GM18505 (cell line): ENCODE measurements at regions not wholly inside any gene's neighbourhood (a gene's known extent, or its start where the extent isn't known, plus 50 kb on each side); places are given as distances from the start of the nearest gene placed in this dataset.

Experiments used
- ATAC-seq: cut with Tn5 transposase; IDR thresholded peaks from one replicate; pipeline ENCODE4 v1.9.1; 2021; ENCODE audit not compliant: unreplicated experiment
- POLR2A ChIP-seq: IDR thresholded peaks from 4 replicates; pipeline ENCODE4 v1.6.1; 2011; ENCODE audit warnings: borderline replicate concordance; ENCODE audit not compliant: insufficient read depth, insufficient read length; ENCODE audit errors: extremely low read depth

GRCh38 chr20:19098806-19099578 lies 113.5 kb upstream of the SLC24A3 start:
- ATAC-seq, result no peak
- no peak for TF ChIP-seq POLR2A

GRCh38 chr20:19099596-19100545 lies 112.6 kb upstream of the SLC24A3 start:
- ATAC-seq, result no peak
- TF ChIP-seq POLR2A, result no peak

- no peak for TF ChIP-seq POLR2A
- no peak for ATAC-seq
Measured at GRCh38 chr20:19100975-19101374, 111.5 kb upstream of the SLC24A3 start.

DNA sequence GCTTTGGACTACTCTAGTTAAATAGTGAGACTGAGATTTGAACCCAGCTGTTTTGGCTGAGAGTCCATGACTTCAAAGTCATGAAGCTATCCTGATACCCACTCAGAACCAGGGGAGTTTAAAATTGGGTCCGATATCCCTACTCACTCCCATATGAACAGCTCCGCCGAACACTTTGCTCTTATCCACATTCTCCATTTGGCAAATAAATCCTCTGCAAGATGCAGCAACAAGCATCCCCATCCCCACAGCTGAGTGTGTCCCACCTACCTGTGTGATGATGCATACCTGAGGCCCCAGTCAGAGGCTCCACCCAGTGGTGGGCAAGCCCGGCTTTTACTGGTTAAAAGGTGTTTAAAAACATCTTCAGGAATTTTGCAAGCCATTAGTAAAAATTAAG lies 108.3 kb upstream of the SLC24A3 start:
- ATAC-seq, result no peak

DNA sequence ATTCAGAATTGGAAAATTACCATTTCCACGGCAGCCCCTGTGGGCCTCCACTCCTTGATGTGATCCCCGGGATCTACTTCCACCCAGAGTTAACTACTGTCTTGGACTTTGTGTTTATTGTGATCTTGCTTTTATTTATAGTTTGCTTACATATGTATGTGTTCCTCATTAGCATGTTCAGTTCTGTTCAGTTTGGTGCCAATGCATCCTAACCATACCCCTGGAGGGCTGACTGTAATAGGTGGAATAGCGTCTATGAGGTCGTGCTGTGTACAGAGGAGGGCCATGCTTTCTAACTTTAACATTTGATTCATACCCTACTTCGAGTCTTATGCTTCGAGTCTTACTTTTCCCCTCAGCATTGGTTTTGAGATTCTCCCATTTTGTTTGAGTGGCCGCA lies 104.3 kb upstream of the SLC24A3 start:
- no peak for ATAC-seq
- no peak for TF ChIP-seq POLR2A

More for the DNA sequence above, 108.3 kb upstream of the SLC24A3 start:
- no peak for TF ChIP-seq POLR2A

DNA sequence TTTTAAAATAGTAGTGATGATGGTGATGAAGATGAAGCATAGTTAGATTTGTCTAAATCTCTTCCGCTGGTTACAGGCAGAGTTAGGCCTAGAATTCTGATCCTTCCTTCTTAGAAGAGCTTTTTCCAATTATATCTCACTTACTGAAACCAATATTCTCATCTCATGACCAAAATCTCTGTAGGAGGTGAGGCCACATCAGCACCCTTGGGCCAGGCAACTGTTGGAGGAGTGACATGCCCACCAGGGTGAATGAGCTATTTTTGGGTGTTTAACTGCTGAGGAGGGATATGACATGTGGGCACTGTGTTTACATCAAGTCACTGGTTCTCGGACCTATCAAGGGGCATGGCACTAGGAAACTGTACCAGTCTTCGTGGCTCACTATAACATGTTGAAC lies 102.2 kb upstream of the SLC24A3 start:
- no peak for TF ChIP-seq POLR2A
- ATAC-seq, result no peak

- TF ChIP-seq POLR2A, result no peak
- no peak for ATAC-seq
Measured at GRCh38 chr20:19110881-19111460, 101.5 kb upstream of the SLC24A3 start.

DNA sequence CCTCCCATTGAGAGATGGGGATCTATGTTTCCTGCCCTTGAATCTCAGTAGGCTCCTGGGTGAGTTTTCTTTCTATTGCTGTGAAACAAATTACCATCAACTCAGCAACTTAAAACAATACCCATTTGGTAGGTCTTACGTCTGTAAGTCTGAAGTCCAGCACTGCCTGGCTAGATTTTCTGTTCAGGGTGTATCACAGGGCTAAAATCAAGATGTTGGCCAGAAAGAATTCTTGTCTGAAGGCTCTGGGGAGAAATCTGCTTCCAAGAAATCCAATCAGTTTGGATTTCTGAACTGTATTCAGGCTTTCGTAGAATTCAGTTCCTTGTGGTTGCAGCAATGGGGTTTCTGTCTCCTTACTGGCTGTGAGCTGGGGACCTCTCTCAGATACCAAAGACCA lies 99.6 kb upstream of the SLC24A3 start:
- TF ChIP-seq POLR2A, result no peak
- no peak for ATAC-seq

GRCh38 chr20:19113343-19113930 lies 99.0 kb upstream of the SLC24A3 start:
- no peak for TF ChIP-seq POLR2A
- no peak for ATAC-seq

- no peak for TF ChIP-seq POLR2A
Measured at GRCh38 chr20:19114410-19114809, 98.0 kb upstream of the SLC24A3 start.

DNA sequence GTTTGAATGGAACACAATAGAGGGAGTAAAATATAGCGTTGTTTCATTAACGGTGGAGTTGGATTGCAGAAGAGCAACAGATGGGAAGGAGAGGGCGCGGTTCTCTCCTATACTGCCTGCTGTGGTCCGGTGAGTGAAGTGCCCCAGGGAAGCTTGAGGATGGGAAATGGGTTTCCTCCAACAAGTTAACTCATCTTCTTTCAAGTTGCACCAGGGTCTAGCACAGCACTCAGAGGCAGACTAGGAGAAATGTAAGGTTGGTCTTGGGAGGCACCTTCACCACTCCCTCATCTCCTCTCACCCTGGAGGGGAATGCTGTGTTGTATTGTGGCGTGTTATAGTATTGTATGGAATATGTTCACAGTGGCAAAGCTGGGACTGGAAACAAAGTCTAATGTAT lies 96.9 kb upstream of the SLC24A3 start:
- ATAC-seq, result no peak
- no peak for TF ChIP-seq POLR2A

More at GRCh38 chr20:19114410-19114809, 98.0 kb upstream of the SLC24A3 start:
- ATAC-seq, result no peak

- no peak for TF ChIP-seq POLR2A
- no peak for ATAC-seq
Measured at GRCh38 chr20:19120011-19120410, 92.4 kb upstream of the SLC24A3 start.

DNA sequence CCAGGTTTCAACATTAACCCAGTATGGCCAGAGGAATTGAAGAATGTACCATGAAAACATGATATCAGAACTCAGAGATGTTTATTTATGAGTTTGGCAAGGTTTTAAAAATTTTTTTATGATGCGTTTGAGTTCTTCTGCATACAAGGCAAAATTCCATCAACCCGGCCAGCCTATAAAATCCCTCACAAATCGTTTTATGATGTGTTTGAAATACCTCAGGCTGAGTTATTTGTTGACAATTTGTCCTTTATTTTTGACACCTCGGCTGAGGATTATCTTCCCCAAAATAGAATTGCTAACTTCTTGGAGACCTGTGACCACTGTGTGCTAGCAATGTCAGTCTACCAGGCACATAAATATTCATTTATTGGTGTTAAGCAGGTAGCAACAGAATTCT lies 91.9 kb upstream of the SLC24A3 start:
- TF ChIP-seq POLR2A, result no peak

More for the DNA sequence above, 91.9 kb upstream of the SLC24A3 start:
- ATAC-seq, result no peak
